SK-N-SH treated with all-trans-retinoic acid at 6 μM for 48 hours (cell line): ENCODE measurements at regions not wholly inside any gene's neighbourhood (a gene's known extent, or its start where the extent isn't known, plus 50 kb on each side); places are given as distances from the start of the nearest gene placed in this dataset.

Experiments used
- POU6F1 ChIP-seq: fragments of 250-450 bp; sonication (Bioruptor Pico); IDR thresholded peaks from 2 replicates; pipeline ENCODE4 v1.8.0; 2021; ENCODE audit warnings: low read depth, mild to moderate bottlenecking, moderate library complexity, borderline replicate concordance
- RARB ChIP-seq: fragments of 250-450 bp; sonication (Bioruptor Pico); IDR thresholded peaks from 2 replicates; pipeline ENCODE4 v1.8.0; 2021; ENCODE audit warnings: mild to moderate bottlenecking, moderate library complexity
- ZFP3 ChIP-seq: fragments of 250-450 bp; sonication (Bioruptor Pico); IDR thresholded peaks from 2 replicates; pipeline ENCODE4 v1.5.0; 2020; ENCODE audit warnings: mild to moderate bottlenecking, moderate library complexity

DNA sequence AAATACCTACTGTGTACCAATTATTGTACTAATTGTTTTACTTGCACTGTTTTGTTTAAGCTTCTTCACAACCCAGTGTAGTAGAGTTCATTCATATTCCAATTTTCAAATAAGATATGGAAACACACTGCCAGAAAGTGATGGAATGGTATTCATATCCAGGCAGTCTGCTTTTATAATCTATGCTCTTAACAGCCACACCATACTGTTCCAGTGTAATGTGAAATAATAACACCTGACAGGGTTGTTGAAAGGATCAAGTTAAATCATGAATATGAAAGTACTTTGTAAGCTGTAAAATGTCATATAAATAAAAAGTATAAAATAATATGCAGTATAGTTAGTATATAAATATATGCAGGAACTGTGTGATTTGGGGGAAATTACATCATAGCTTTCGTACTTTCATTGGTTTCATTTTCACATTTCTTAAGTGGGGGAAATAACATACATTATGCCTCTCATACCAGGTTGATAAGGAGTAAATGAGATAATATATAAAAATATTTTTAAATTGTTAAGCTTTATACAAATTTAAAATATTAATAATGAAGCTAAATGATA is 230.8 kb downstream of the TANC2 start:
- no peak for TF ChIP-seq POU6F1 (CRISPR knock-in tag)
- no peak for TF ChIP-seq RARB
- TF ChIP-seq ZFP3 (CRISPR knock-in tag) = no peak
